CD4-positive, alpha-beta T cell treated with Interleukin-4 for 1 hour (primary cell): ENCODE measurements at regions not wholly inside any gene's neighbourhood (a gene's known extent, or its start where the extent isn't known, plus 50 kb on each side); places are given as distances from the start of the nearest gene placed in this dataset.
"Not testable (repeated sequence)": the region's sequence is repeated elsewhere in the genome, so short reads cannot be mapped to it uniquely, and the experiment has no call there.

Experiments
- DNase-seq, 2 donors: peaks; one replicate each; pipeline ENCODE4 v3.0.0-alpha.2; 2020 to 2022

- DNase-seq, result no peak
These were observed 345.5 kb upstream of the POM121L12 start for GRCh38 chr7:52689912-52690311.

GRCh38 chr7:52685333-52685732 lies 350.1 kb upstream of the POM121L12 start:
- DNase-seq, result no peak

GRCh38 chr7:52684388-52684787 lies 351.0 kb upstream of the POM121L12 start:
- no peak for DNase-seq

GRCh38 chr7:52682993-52683392 lies 352.4 kb upstream of the POM121L12 start:
- DNase-seq, result no peak

GRCh38 chr7:52670608-52671225 lies 364.7 kb upstream of the POM121L12 start:
- DNase-seq, result no peak

- DNase-seq, result no peak
These were observed 366.4 kb upstream of the POM121L12 start for GRCh38 chr7:52669031-52669430.

- no peak for DNase-seq
These were observed 367.0 kb upstream of the POM121L12 start for GRCh38 chr7:52668435-52668834.

- no peak for DNase-seq
These were observed 376.3 kb upstream of the POM121L12 start for GRCh38 chr7:52659178-52659577.

GRCh38 chr7:52656098-52656497 lies 379.3 kb upstream of the POM121L12 start:
- DNase-seq, result no peak

- DNase-seq, result no peak
These were observed 382.8 kb upstream of the POM121L12 start for GRCh38 chr7:52652621-52653020.

- DNase-seq, result no peak
These were observed 386.6 kb upstream of the POM121L12 start for GRCh38 chr7:52648872-52649271.

- no peak for DNase-seq
These were observed 388.4 kb upstream of the POM121L12 start for GRCh38 chr7:52647046-52647445.

GRCh38 chr7:52639981-52640380 lies 395.5 kb upstream of the POM121L12 start:
- DNase-seq, result no peak

GRCh38 chr7:52639126-52639525 lies 396.3 kb upstream of the POM121L12 start:
- DNase-seq, result no peak

GRCh38 chr7:52635021-52635420 lies 400.4 kb upstream of the POM121L12 start:
- DNase-seq, result no peak

- DNase-seq, result no peak
These were observed 414.6 kb upstream of the POM121L12 start for GRCh38 chr7:52620849-52621248.

GRCh38 chr7:52616552-52616951 lies 418.9 kb upstream of the POM121L12 start:
- no peak for DNase-seq

- no peak for DNase-seq
These were observed 420.3 kb upstream of the POM121L12 start for GRCh38 chr7:52615021-52615695.

- no peak for DNase-seq
These were observed 425.9 kb upstream of the POM121L12 start for GRCh38 chr7:52609511-52609910.

- DNase-seq, result no peak
These were observed 442.7 kb upstream of the POM121L12 start for GRCh38 chr7:52592698-52593097.

- no peak for DNase-seq
These were observed 448.7 kb upstream of the POM121L12 start for GRCh38 chr7:52586704-52587103.

- no peak for DNase-seq
These were observed 451.4 kb upstream of the POM121L12 start for GRCh38 chr7:52584041-52584440.

- not testable (repeated sequence) for DNase-seq
These were observed 462.3 kb upstream of the POM121L12 start for GRCh38 chr7:52573141-52573540.

GRCh38 chr7:52571026-52571425 lies 464.4 kb upstream of the POM121L12 start:
- no peak for DNase-seq

- DNase-seq, result no peak
These were observed 466.3 kb upstream of the POM121L12 start for GRCh38 chr7:52569151-52569550.
